Right atrium auricular region (tissue), 2 donors: ENCODE measurements at regions not wholly inside any gene's neighbourhood (a gene's known extent, or its start where the extent isn't known, plus 50 kb on each side); places are given as distances from the start of the nearest gene placed in this dataset.

Experiments used
- DNase-seq: peaks from one replicate; pipeline ENCODE4 v3.0.0-alpha.2; 2019; ENCODE audit warnings: low spot score
- H3K27ac ChIP-seq, 2 donors: fragments of 200-600 bp; sonication (generic); 1 replicate in 1 of 2; 2 replicates in 1 of 2; pipeline ENCODE4 v1.5.1; 2016 to 2019
- H3K27me3 ChIP-seq, 2 donors: fragments of 200-600 bp; sonication (generic); one replicate each; pipeline versions ENCODE4 v1.5.1 to v1.6.0; 2017 to 2019
- H3K36me3 ChIP-seq: fragments of 200-600 bp; sonication (generic); one replicate; pipeline ENCODE4 v1.5.1; 2016
- H3K4me1 ChIP-seq, 2 donors: fragments of 200-600 bp; sonication (generic); one replicate each; pipeline versions ENCODE4 v1.5.1 to v1.6.0; 2017 to 2019
- H3K4me3 ChIP-seq, 2 donors: fragments of 200-600 bp; sonication (generic); 1 replicate in 1 of 2; 2 replicates in 1 of 2; pipeline ENCODE4 v1.5.1; 2017 to 2019; ENCODE audit warnings: mild to moderate bottlenecking in 1 of 2, moderate library complexity in 1 of 2
- H3K9me3 ChIP-seq, 2 donors: fragments of 200-600 bp; sonication (generic); one replicate each; pipeline ENCODE4 v1.5.1; 2019
- TF ChIP-seq, protein P1 (sequence below), 2 donors: fragments of 200-600 bp; sonication (generic); IDR thresholded peaks; one replicate each; pipeline ENCODE4 v1.5.1; 2019; ENCODE audit warnings: antibody characterized with exemption in 2 of 2

DNA sequence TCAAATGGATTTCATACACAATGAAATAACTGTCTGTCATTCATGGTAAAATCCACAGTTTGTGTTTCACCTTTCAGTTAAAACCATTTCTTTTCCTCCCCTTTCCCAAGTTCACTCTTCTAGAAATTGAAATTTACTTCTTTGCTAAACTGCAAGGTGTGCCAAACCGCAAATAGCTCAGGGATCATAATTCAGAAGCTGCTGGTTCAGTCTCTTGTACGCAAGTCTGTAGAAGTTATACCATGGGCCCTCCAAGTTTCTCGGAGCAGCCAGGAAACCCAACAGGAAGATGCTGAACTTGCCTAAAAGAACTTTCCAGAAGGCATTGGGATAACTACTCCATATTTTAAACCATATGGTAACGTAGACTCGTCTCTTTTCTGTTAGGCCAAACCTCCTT lies 268.9 kb downstream of the FLRT2 start:
- no peak overlapping the region for H3K27ac ChIP-seq

DNA sequence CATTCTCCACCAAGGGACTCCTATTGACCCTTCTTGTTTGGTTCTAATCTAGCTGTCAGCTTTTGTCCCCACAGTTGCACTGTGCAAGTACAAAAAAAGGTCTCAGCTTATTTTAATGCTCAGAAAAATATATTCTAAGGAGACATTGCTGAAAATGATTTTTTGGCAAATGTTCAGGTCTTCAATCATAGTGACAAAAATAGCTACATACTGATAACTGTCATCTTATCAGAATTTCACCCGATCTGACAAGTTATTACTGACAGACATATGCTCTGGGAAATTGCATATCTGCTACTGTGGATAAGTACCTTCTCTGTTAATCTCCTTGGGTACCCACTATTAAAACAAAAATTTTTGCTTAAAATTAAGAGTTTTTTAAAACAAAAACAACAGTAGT lies 263.6 kb downstream of the FLRT2 start:
- Histone ChIP-seq H3K9me3 (no peaks in the 10 kb centered on the region), H3K27ac (no peak overlapping the region), H3K27me3 (no peaks in the 10 kb centered on the region), H3K4me1 (no peaks in the 10 kb centered on the region), H3K4me3 (no peak overlapping the region), H3K36me3 (no peaks in the 10 kb centered on the region)
- DNase-seq, result no peak
- TF ChIP-seq, protein P1, sequence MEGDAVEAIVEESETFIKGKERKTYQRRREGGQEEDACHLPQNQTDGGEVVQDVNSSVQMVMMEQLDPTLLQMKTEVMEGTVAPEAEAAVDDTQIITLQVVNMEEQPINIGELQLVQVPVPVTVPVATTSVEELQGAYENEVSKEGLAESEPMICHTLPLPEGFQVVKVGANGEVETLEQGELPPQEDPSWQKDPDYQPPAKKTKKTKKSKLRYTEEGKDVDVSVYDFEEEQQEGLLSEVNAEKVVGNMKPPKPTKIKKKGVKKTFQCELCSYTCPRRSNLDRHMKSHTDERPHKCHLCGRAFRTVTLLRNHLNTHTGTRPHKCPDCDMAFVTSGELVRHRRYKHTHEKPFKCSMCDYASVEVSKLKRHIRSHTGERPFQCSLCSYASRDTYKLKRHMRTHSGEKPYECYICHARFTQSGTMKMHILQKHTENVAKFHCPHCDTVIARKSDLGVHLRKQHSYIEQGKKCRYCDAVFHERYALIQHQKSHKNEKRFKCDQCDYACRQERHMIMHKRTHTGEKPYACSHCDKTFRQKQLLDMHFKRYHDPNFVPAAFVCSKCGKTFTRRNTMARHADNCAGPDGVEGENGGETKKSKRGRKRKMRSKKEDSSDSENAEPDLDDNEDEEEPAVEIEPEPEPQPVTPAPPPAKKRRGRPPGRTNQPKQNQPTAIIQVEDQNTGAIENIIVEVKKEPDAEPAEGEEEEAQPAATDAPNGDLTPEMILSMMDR (IDR thresholded peaks at IDR 0.05), result no peak

More for the DNA sequence above, 268.9 kb downstream of the FLRT2 start:
- no peak for DNase-seq
- Histone ChIP-seq H3K4me3 (no peak overlapping the region), H3K4me1 (no peaks in the 10 kb centered on the region), H3K27me3 (no peaks in the 10 kb centered on the region), H3K36me3 (no peaks in the 10 kb centered on the region), H3K9me3 (no peaks in the 10 kb centered on the region)
- TF ChIP-seq, protein P1 (IDR thresholded peaks at IDR 0.05), result no peak

DNA sequence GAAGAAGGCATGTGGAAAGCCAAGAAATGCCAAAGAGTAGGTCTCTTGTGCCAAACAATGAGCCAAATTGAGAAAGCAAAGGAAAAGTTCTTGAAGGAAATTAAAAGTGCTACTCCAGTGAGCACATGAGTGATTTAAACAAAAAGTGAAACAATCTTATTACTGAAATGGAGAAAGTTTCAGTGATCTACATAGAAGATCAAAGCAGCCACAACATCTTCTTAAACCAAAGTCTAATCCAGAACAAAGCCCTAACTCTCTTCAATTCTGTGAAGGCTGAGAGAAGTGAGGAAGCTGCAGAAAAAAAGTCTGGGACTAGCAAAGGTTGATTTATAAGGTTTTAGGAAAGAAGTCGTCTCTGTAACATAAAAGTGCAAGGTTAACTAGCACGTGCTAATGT lies 259.6 kb downstream of the FLRT2 start:
- H3K4me3 ChIP-seq, result no peak overlapping the region
- H3K4me1 ChIP-seq, result no peaks in the 10 kb centered on the region
- H3K27me3 ChIP-seq, result no peaks in the 10 kb centered on the region
- H3K27ac ChIP-seq, result no peak overlapping the region
- H3K36me3 ChIP-seq, result no peaks in the 10 kb centered on the region
- DNase-seq, result no peak
- no peaks in the 10 kb centered on the region for H3K9me3 ChIP-seq
- TF ChIP-seq, protein P1 (IDR thresholded peaks at IDR 0.05), result no peak

DNA sequence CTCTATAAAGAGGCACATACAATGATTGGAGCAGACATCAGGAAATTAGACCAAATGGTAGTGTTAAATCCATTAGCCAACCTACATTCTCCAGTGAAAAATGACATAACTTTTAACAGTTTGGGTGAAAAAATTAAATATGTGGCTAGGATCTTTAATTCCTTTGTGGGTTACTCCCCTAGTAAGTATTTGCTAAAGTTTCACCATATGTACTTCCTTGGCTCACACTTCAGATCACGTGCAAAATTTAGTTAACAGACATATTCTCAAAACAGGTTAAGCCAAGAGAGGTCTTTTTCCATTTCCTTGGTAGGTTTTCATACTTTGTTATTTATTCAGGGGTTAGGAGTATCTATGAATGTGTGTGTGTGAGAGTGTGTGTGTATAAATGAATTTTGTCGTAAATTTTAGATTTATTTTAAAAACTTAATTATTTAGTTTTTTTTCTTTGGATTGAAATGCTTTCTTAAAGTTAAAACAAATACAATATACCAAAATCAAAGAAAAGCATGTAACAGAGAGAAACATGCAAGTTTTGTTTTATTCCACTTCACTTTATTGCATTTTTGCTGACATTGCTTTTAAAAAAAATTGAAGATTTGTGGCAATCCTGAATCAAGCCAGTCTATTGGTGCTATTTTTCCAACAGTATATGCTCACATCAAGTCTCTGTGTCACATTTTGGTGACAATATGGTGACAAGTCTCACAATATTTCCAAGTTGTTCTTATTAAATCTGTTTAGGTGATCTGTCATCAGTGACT lies 258.7 kb downstream of the FLRT2 start:
- Histone ChIP-seq H3K27ac (no peak overlapping the region), H3K9me3 (no peaks in the 10 kb centered on the region), H3K4me1 (no peaks in the 10 kb centered on the region)

DNA sequence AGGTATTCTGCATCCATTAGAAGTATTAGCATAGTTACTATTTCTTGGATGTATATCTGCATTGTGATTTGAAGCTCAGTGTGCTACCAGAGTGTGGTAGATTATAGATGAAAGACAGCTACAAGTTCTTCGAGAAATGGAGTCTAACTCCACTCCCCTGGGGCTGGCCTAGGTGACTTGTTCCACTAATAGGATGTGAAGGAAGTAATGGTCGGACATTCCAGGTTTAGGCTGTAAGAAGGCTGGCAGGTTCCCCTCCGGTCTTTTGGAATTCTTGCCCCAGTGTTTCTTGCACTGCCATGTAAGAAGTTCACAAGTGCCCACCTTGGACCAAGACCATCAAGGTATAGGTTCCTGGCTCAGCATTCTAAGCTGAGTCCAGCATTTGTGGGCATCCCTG lies 236.4 kb downstream of the FLRT2 start:
- Histone ChIP-seq H3K36me3 (no peaks in the 10 kb centered on the region), H3K27me3 (no peaks in the 10 kb centered on the region), H3K27ac (no peak overlapping the region), H3K4me3 (no peak overlapping the region), H3K4me1 (no peaks in the 10 kb centered on the region), H3K9me3 (no peaks in the 10 kb centered on the region)
- no peak for DNase-seq
- TF ChIP-seq, protein P1 (IDR thresholded peaks at IDR 0.05), result no peak

More for the DNA sequence above, 258.7 kb downstream of the FLRT2 start:
- TF ChIP-seq, protein P1 (IDR thresholded peaks at IDR 0.05), result no peak
- Histone ChIP-seq H3K27me3 (no peaks in the 10 kb centered on the region), H3K4me3 (no peak overlapping the region), H3K36me3 (no peaks in the 10 kb centered on the region)
- no peak for DNase-seq

DNA sequence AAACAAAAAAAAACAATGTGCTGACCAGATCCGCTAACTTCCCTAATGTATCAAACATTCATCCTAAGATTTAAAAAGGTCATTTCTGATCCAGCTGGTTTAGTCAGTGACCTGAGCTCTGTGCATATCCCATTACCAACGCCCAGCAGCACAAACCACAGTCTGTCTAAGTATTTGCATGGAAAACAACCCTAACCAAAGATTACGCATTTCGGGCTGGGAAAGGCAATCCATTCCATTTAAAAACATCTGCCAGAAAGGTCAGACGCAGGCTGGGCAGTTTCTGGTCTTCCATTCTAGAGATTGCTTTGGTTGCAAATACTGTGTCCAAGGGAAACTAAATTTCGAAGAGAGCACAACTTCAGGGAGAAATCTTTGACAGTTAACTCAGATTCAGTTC lies 234.9 kb downstream of the FLRT2 start:
- Histone ChIP-seq H3K27me3 (no peaks in the 10 kb centered on the region), H3K27ac (no peak overlapping the region), H3K4me3 (no peak overlapping the region), H3K36me3 (no peaks in the 10 kb centered on the region), H3K4me1 (no peaks in the 10 kb centered on the region), H3K9me3 (no peaks in the 10 kb centered on the region)
- no peak for DNase-seq
- TF ChIP-seq, protein P1 (IDR thresholded peaks at IDR 0.05), result no peak
